OCI-LY1 (cell line): ENCODE measurements at regions not wholly inside any gene's neighbourhood (a gene's known extent, or its start where the extent isn't known, plus 50 kb on each side); places are given as distances from the start of the nearest gene placed in this dataset.

Experiments used
- H2AFZ ChIP-seq: fragments of 200-600 bp; sonication (generic), shearing (Covaris generic); 2 replicates; pipeline ENCODE4 v1.6.0; 2014; ENCODE audit warnings: antibody characterized with exemption, mild to moderate bottlenecking, low read length
- H3F3A ChIP-seq: fragments of 200-600 bp; sonication (generic), shearing (Covaris generic); 2 replicates; pipeline ENCODE4 v1.6.0; 2014; ENCODE audit warnings: mild to moderate bottlenecking, antibody characterized with exemption, low read length, moderate library complexity; ENCODE audit not compliant: insufficient read depth
- H3K27ac ChIP-seq: fragments of 200-600 bp; sonication (generic); 2 replicates; pipeline ENCODE4 v1.5.1; 2014; ENCODE audit warnings: low read length, mixed run types, mild to moderate bottlenecking, low read depth; ENCODE audit not compliant: poor library complexity, severe bottlenecking
- H3K27me3 ChIP-seq: fragments of 200-600 bp; sonication (generic); 2 replicates; pipeline ENCODE4 v1.6.0; 2014; ENCODE audit warnings: antibody characterized with exemption, mild to moderate bottlenecking, low read length, moderate library complexity; ENCODE audit not compliant: insufficient read depth
- H3K36me3 ChIP-seq: fragments of 200-600 bp; sonication (generic); 2 replicates; pipeline ENCODE4 v1.6.1; 2014; ENCODE audit warnings: mild to moderate bottlenecking, antibody characterized with exemption, low read length, moderate library complexity, mixed read lengths; ENCODE audit not compliant: insufficient read depth
- H3K4me1 ChIP-seq: fragments of 200-600 bp; sonication (generic); 2 replicates; pipeline ENCODE4 v1.5.1; 2014; ENCODE audit warnings: mild to moderate bottlenecking, low read length, moderate library complexity; ENCODE audit not compliant: insufficient read depth, severe bottlenecking
- H3K4me2 ChIP-seq: fragments of 200-600 bp; sonication (generic), shearing (Covaris generic); 2 replicates; pipeline ENCODE4 v1.6.1; 2014; ENCODE audit warnings: low read length
- H3K4me3 ChIP-seq: fragments of 200-600 bp; sonication (generic); 2 replicates; pipeline ENCODE4 v1.5.1; 2014; ENCODE audit warnings: low read length, low read depth, mild to moderate bottlenecking, mixed read lengths; ENCODE audit not compliant: poor library complexity, severe bottlenecking
- H3K79me2 ChIP-seq: fragments of 200-600 bp; shearing (Covaris generic); 2 replicates; pipeline ENCODE4 v1.6.1; 2016; ENCODE audit warnings: mixed run types, low read length, mixed read lengths; ENCODE audit not compliant: insufficient read depth
- H3K9ac ChIP-seq: fragments of 200-600 bp; sonication (generic), shearing (Covaris generic); 2 replicates; pipeline ENCODE4 v1.6.1; 2014; ENCODE audit warnings: mild to moderate bottlenecking, low read length, mixed read lengths
- H3K9me2 ChIP-seq: fragments of 200-600 bp; sonication (generic), shearing (Covaris generic); 2 replicates; pipeline ENCODE4 v1.6.1; 2014; ENCODE audit warnings: low read depth, mild to moderate bottlenecking, low read length, mixed read lengths
- H3K9me3 ChIP-seq: fragments of 200-600 bp; shearing (Covaris generic); 2 replicates; pipeline ENCODE4 v1.6.1; 2014; ENCODE audit warnings: low read length, mixed read lengths
- H4K20me1 ChIP-seq: fragments of 200-600 bp; sonication (generic), shearing (Covaris generic); 2 replicates; pipeline ENCODE4 v1.6.0; 2016; ENCODE audit warnings: mild to moderate bottlenecking, low read length; ENCODE audit not compliant: insufficient read depth
- EZH2 ChIP-seq: fragments of 200-600 bp; sonication (generic), shearing (Covaris generic); IDR thresholded peaks from 2 replicates; pipeline ENCODE4 v1.8.0; 2017; ENCODE audit warnings: borderline replicate concordance, mixed run types, mild to moderate bottlenecking, antibody characterized with exemption, low read length, moderate library complexity, mixed read lengths
- TF ChIP-seq, protein P1 (sequence below): fragments of 200-600 bp; sonication (generic), shearing (Covaris generic); IDR thresholded peaks from 2 replicates; pipeline ENCODE4 v1.5.1; 2017; ENCODE audit warnings: mild to moderate bottlenecking, antibody characterized with exemption, low read length, moderate library complexity, mixed read lengths

DNA sequence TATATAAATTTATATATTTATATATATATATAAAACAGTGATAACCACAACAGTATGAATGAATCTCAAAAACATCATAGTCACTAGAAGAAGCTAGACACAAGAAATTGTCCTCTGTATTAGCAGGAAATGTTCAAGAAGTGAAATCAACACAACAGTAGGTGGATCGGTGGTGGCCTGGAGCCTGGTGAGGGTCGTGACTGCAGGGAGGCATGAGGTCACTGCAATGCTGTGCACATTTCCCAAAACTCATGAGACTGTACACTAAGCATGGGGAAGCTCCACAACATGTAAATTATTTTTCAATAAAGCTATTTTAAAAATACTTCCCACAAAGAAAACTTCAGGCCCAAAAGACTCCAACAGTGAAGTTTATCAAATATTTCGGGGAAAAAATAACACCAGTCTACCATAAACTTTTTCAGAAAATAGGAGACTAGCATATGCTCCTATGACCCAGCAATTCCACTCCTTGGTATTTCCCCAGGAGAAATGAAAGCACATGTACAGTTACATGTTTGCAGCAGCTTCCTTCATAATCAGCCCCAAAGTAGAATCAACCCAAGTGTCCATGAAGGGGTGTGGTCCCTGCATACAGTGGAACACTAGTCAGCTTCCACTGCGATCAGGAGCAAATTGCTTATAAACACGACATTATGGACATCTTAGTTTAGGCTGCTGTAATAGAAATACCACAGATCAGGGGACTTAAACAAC lies 144.2 kb downstream of the TBXT start:
- H3K4me2 ChIP-seq = no peak overlapping the region
- H2AFZ ChIP-seq = no peak overlapping the region
- H3K4me3 ChIP-seq = no peak overlapping the region
- H3K27ac ChIP-seq = no peak overlapping the region
- H3K27me3 ChIP-seq = no peaks in the 10 kb centered on the region
- no peaks in the 10 kb centered on the region for H3F3A ChIP-seq
- H3K79me2 ChIP-seq = no peaks in the 10 kb centered on the region
- H3K4me1 ChIP-seq = no peaks in the 10 kb centered on the region
- no peaks in the 10 kb centered on the region for H3K9me2 ChIP-seq
- H4K20me1 ChIP-seq = no peaks in the 10 kb centered on the region
- no peaks in the 10 kb centered on the region for H3K9me3 ChIP-seq
- no peaks in the 10 kb centered on the region for H3K36me3 ChIP-seq
- no peak overlapping the region for H3K9ac ChIP-seq
- TF ChIP-seq, protein P1, sequence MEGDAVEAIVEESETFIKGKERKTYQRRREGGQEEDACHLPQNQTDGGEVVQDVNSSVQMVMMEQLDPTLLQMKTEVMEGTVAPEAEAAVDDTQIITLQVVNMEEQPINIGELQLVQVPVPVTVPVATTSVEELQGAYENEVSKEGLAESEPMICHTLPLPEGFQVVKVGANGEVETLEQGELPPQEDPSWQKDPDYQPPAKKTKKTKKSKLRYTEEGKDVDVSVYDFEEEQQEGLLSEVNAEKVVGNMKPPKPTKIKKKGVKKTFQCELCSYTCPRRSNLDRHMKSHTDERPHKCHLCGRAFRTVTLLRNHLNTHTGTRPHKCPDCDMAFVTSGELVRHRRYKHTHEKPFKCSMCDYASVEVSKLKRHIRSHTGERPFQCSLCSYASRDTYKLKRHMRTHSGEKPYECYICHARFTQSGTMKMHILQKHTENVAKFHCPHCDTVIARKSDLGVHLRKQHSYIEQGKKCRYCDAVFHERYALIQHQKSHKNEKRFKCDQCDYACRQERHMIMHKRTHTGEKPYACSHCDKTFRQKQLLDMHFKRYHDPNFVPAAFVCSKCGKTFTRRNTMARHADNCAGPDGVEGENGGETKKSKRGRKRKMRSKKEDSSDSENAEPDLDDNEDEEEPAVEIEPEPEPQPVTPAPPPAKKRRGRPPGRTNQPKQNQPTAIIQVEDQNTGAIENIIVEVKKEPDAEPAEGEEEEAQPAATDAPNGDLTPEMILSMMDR = no peak
- no peak for TF ChIP-seq EZH2

DNA sequence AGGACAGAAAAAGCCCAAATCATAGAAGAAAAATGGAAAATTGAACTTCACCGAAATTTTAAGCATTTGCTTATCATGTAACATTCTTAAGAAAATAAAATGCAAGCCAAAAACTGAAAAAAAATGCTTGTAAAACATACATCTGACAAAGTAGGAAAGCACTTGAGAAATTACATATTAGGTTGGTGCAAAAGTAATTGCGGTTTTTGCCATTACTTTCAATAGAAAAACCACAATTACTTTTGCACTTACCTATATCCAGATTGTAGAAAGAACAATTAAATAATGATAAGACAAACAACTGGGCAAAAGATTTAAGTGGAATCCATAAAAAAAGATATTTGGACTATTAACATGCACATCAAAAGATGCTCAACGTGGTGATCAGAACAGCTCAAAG lies 146.2 kb downstream of the TBXT start:
- TF ChIP-seq EZH2 = no peak
- TF ChIP-seq, protein P1 = no peak
- Histone ChIP-seq H3K79me2 (no peaks in the 10 kb centered on the region), H3K27me3 (no peaks in the 10 kb centered on the region)

DNA sequence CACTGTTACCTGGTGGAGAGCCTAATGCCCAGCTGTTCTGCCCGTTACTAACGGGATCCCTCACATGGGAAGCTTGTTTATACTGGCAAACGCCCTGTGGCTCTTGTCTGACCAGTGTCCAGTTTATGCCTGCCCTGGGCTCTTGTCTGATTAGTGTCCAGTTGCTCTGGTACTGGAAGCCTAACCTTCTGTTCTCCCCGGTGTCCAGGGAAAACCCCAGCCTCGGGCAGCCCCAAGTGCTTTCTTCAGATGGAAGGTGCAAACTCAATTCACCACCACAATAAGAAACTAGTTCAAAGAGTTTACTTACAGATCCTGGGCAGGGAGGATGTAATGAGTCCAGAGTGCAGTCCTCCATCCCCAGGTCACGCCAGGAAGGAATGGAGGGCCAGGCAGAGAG lies 148.4 kb downstream of the TBXT start:
- Histone ChIP-seq H3F3A (no peaks in the 10 kb centered on the region), H3K27ac (no peak overlapping the region), H3K27me3 (no peaks in the 10 kb centered on the region), H3K4me3 (no peak overlapping the region), H3K9me3 (no peaks in the 10 kb centered on the region), H3K4me2 (no peak overlapping the region), H2AFZ (no peak overlapping the region), H3K4me1 (no peaks in the 10 kb centered on the region), H3K9me2 (no peaks in the 10 kb centered on the region), H3K79me2 (no peaks in the 10 kb centered on the region), H3K9ac (no peak overlapping the region), H4K20me1 (no peaks in the 10 kb centered on the region), H3K36me3 (no peaks in the 10 kb centered on the region)
- TF ChIP-seq EZH2 = no peak
- TF ChIP-seq, protein P1 = no peak

More for the DNA sequence above, 146.2 kb downstream of the TBXT start:
- Histone ChIP-seq H3K9ac (no peak overlapping the region), H3K36me3 (no peaks in the 10 kb centered on the region), H3K4me2 (no peak overlapping the region), H3K9me2 (no peaks in the 10 kb centered on the region), H2AFZ (no peak overlapping the region), H3K4me1 (no peaks in the 10 kb centered on the region), H3F3A (no peaks in the 10 kb centered on the region), H4K20me1 (no peaks in the 10 kb centered on the region), H3K27ac (no peak overlapping the region), H3K4me3 (no peak overlapping the region), H3K9me3 (no peaks in the 10 kb centered on the region)
